HAP-1 (cell line): ENCODE measurements at regions not wholly inside any gene's neighbourhood (a gene's known extent, or its start where the extent isn't known, plus 50 kb on each side); places are given as distances from the start of the nearest gene placed in this dataset.
A peak's percentile ranks its signal among the peaks of the same experiment; 100 is the strongest.
"Not testable (repeated sequence)": the region's sequence is repeated elsewhere in the genome, so short reads cannot be mapped to it uniquely, and the experiment has no call there.

Source experiments
- DNase-seq, 2 experiments: peaks; one replicate each; pipeline ENCODE4 v3.0.0-alpha.2; 2016 to 2020; ENCODE audit warnings: low spot score in 2 of 2
- H3K27me3 ChIP-seq: fragments of 250-450 bp; sonication (Bioruptor Pico); 2 replicates; pipeline ENCODE4 v1.5.1; 2020; ENCODE audit warnings: low read depth, mild to moderate bottlenecking, moderate library complexity
- H3K36me3 ChIP-seq: fragments of 250-450 bp; sonication (Bioruptor Pico); replicated peaks from 2 replicates; pipeline ENCODE4 v1.5.1; 2020; ENCODE audit warnings: mild to moderate bottlenecking
- H3K4me1 ChIP-seq: fragments of 250-450 bp; sonication (Bioruptor Pico); 2 replicates; pipeline ENCODE4 v1.5.1; 2020; ENCODE audit warnings: mild to moderate bottlenecking
- H3K4me3 ChIP-seq: fragments of 250-450 bp; sonication (Bioruptor Pico); 2 replicates; pipeline ENCODE4 v1.5.1; 2020; ENCODE audit warnings: mild to moderate bottlenecking, moderate library complexity
- H3K9me3 ChIP-seq: fragments of 250-450 bp; sonication (Bioruptor Pico); 2 replicates; pipeline ENCODE4 v1.5.1; 2020; ENCODE audit warnings: mild to moderate bottlenecking, moderate library complexity
- in situ Hi-C: fragments of 300-500 bp; cut with MboI; formaldehyde crosslinking; loops from 3 replicates; pipeline ENCODE4 v1.14.3; 2020; ENCODE audit warnings: low sequenced_read_pairs, inconsistent platforms, mixed read lengths

GRCh38 chr14:84456946-84457345 lies 1073.0 kb upstream of the FLRT2 start:
- Histone ChIP-seq H3K4me1 (no peaks in the 10 kb centered on the region), H3K27me3 (no peaks in the 10 kb centered on the region), H3K9me3 (no peaks in the 10 kb centered on the region), H3K36me3 (no peaks in the 10 kb centered on the region), H3K4me3 (no peak overlapping the region)
- in situ Hi-C loops, result no loop called here
- no peak for DNase-seq

- no peak overlapping the region for H3K4me3 ChIP-seq
- no peaks in the 10 kb centered on the region for H3K36me3 ChIP-seq
- no peaks in the 10 kb centered on the region for H3K9me3 ChIP-seq
- in situ Hi-C loops, result no loop called here
- no peak for DNase-seq
- no peaks in the 10 kb centered on the region for H3K27me3 ChIP-seq
- H3K4me1 ChIP-seq, result no peaks in the 10 kb centered on the region
Observed at GRCh38 chr14:84458881-84459280, 1071.1 kb upstream of the FLRT2 start.

- Histone ChIP-seq H3K9me3 (no peaks in the 10 kb centered on the region), H3K4me1 (no peaks in the 10 kb centered on the region), H3K27me3 (no peaks in the 10 kb centered on the region), H3K36me3 (no peaks in the 10 kb centered on the region), H3K4me3 (no peak overlapping the region)
- no peak for DNase-seq
- in situ Hi-C loops, result no loop called here
Observed at GRCh38 chr14:84465880-84466279, 1064.1 kb upstream of the FLRT2 start.

- no peaks in the 10 kb centered on the region for H3K9me3 ChIP-seq
- H3K36me3 ChIP-seq, result no peaks in the 10 kb centered on the region
- H3K27me3 ChIP-seq, result no peaks in the 10 kb centered on the region
- in situ Hi-C loops, result no loop called here
- H3K4me1 ChIP-seq, result no peaks in the 10 kb centered on the region
- DNase-seq, result no peak
- no peak overlapping the region for H3K4me3 ChIP-seq
Observed at GRCh38 chr14:84468153-84468552, 1061.8 kb upstream of the FLRT2 start.

GRCh38 chr14:84477996-84478395 lies 1051.9 kb upstream of the FLRT2 start:
- Histone ChIP-seq H3K27me3 (no peaks in the 10 kb centered on the region), H3K4me1 (peaks cover 17% of the 10 kb centered on the region)
- in situ Hi-C loops, result no loop called here

GRCh38 chr14:84482256-84483071 lies 1047.5 kb upstream of the FLRT2 start:
- H3K4me1 ChIP-seq, result peaks cover 27% of the 10 kb centered on the region
- H3K27me3 ChIP-seq, result no peaks in the 10 kb centered on the region
- H3K36me3 ChIP-seq, result no peaks in the 10 kb centered on the region
- in situ Hi-C loops, result no loop called here
- H3K9me3 ChIP-seq, result no peaks in the 10 kb centered on the region; the same call in 1 of the 2 replicates
- peak; percentile 48 to 97 for DNase-seq
- H3K4me3 ChIP-seq, result peak overlapping the region; percentile 10

More at GRCh38 chr14:84477996-84478395, 1051.9 kb upstream of the FLRT2 start:
- H3K4me3 ChIP-seq, result no peak overlapping the region
- no peak for DNase-seq
- no peaks in the 10 kb centered on the region for H3K36me3 ChIP-seq
- H3K9me3 ChIP-seq, result no peaks in the 10 kb centered on the region; the same call in 1 of the 2 replicates

GRCh38 chr14:84483072-84483420 lies 1046.9 kb upstream of the FLRT2 start:
- Histone ChIP-seq H3K27me3 (no peaks in the 10 kb centered on the region), H3K36me3 (no peaks in the 10 kb centered on the region), H3K9me3 (no peaks in the 10 kb centered on the region; the same call in 1 of the 2 replicates), H3K4me1 (peaks cover 27% of the 10 kb centered on the region), H3K4me3 (peak overlapping the region; percentile 10)
- peak; percentile 52 to 67 for DNase-seq
- in situ Hi-C loops, result no loop called here

GRCh38 chr14:84484243-84484642 lies 1045.7 kb upstream of the FLRT2 start:
- in situ Hi-C loops, H3K36me3 ChIP-seq, H3K4me3 ChIP-seq, H3K9me3 ChIP-seq, H3K27me3 ChIP-seq, DNase-seq: not testable (repeated sequence)
- H3K4me1 ChIP-seq, result peaks cover 27% of the 10 kb centered on the region

GRCh38 chr14:84485036-84485435 lies 1044.9 kb upstream of the FLRT2 start:
- H3K4me1 ChIP-seq, result peaks cover 27% of the 10 kb centered on the region
- no peaks in the 10 kb centered on the region for H3K9me3 ChIP-seq
- in situ Hi-C loops, result no loop called here
- H3K4me3 ChIP-seq, result no peak overlapping the region
- DNase-seq, result no peak
- no peaks in the 10 kb centered on the region for H3K27me3 ChIP-seq
- H3K36me3 ChIP-seq, result no peaks in the 10 kb centered on the region

- H3K27me3 ChIP-seq, result no peaks in the 10 kb centered on the region
- no peak for DNase-seq
- in situ Hi-C loops, result no loop called here
Observed at GRCh38 chr14:84490081-84490480, 1039.9 kb upstream of the FLRT2 start.

GRCh38 chr14:84492685-84493084 lies 1037.3 kb upstream of the FLRT2 start:
- in situ Hi-C loops, result no loop called here
- Histone ChIP-seq H3K27me3 (no peaks in the 10 kb centered on the region), H3K4me1 (no peaks in the 10 kb centered on the region), H3K4me3 (no peak overlapping the region), H3K9me3 (peaks cover 3% of the 10 kb centered on the region; the same call in 1 of the 2 replicates), H3K36me3 (no peaks in the 10 kb centered on the region)
- no peak for DNase-seq

More at GRCh38 chr14:84490081-84490480, 1039.9 kb upstream of the FLRT2 start:
- H3K36me3 ChIP-seq, result no peaks in the 10 kb centered on the region
- H3K9me3 ChIP-seq, result peaks cover 3% of the 10 kb centered on the region; the same call in 1 of the 2 replicates
- no peaks in the 10 kb centered on the region for H3K4me1 ChIP-seq
- H3K4me3 ChIP-seq, result no peak overlapping the region

- DNase-seq, result no peak
- peaks cover 3% of the 10 kb centered on the region; the same call in 1 of the 2 replicates for H3K9me3 ChIP-seq
- H3K36me3 ChIP-seq, result no peaks in the 10 kb centered on the region
- in situ Hi-C loops, result no loop called here
- H3K27me3 ChIP-seq, result no peaks in the 10 kb centered on the region
- no peaks in the 10 kb centered on the region for H3K4me1 ChIP-seq
- H3K4me3 ChIP-seq, result no peak overlapping the region
Observed at GRCh38 chr14:84493779-84494178, 1036.2 kb upstream of the FLRT2 start.

GRCh38 chr14:84496677-84497076 lies 1033.3 kb upstream of the FLRT2 start:
- in situ Hi-C loops, result no loop called here
- H3K27me3 ChIP-seq, result no peaks in the 10 kb centered on the region
- H3K36me3 ChIP-seq, result no peaks in the 10 kb centered on the region
- H3K4me3 ChIP-seq, result no peak overlapping the region
- peaks cover 3% of the 10 kb centered on the region; the same call in 1 of the 2 replicates for H3K9me3 ChIP-seq
- H3K4me1 ChIP-seq, result no peaks in the 10 kb centered on the region
- DNase-seq, result no peak

- in situ Hi-C loops, H3K4me1 ChIP-seq, H3K36me3 ChIP-seq, DNase-seq, H3K4me3 ChIP-seq, H3K9me3 ChIP-seq, H3K27me3 ChIP-seq: not testable (repeated sequence)
Observed at GRCh38 chr14:84512823-84513222, 1017.1 kb upstream of the FLRT2 start.
